ENCODE measurements at regions not wholly inside any gene's neighbourhood (a gene's known extent, or its start where the extent isn't known, plus 50 kb on each side); places are given as distances from the start of the nearest gene placed in this dataset.

DNA sequence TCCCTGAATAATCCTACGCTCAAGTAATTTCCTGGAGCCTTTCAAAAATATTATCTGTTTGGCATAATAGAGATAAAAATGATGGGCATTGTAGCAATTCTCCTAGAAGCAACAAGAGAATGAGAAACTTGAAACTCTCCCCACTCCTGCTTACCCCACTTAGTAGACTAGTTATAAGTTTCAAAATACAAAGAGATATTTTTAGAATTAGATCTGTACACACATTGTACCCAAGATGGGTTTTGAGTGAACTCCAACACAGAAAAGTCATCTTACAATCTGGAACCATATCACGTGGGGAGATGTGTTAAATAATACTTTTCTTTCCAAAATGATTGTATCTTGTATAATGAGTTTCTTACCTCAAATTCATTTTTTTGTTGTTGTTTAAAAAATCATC lies 484.9 kb downstream of the LPIN1 start:
- Histone ChIP-seq H3K27ac (no peak overlapping the region), H3K4me1 (no peaks in the 10 kb centered on the region), H3K4me3 (no peak overlapping the region), H3K36me3 (replicated peaks in 1 of 2; ENCODE audit: insufficient read depth in 1 of 2, low read depth in 2 of 2) (no peaks in the 10 kb centered on the region), H3K9me3 (no peaks in the 10 kb centered on the region), H3K27me3 (no peaks in the 10 kb centered on the region)
- TF ChIP-seq CTCF (IDR thresholded peaks at IDR 0.05) (no peak), POLR2A (IDR thresholded peaks at IDR 0.05) (no peak)
- DNase-seq (no peak), ATAC-seq (no peak)
- WGBS, 2 donors: 90 to 96% methylated on average over 2 of the region's 2 CpGs
- intact Hi-C loops (cut with DNase I): no loop called here

DNA sequence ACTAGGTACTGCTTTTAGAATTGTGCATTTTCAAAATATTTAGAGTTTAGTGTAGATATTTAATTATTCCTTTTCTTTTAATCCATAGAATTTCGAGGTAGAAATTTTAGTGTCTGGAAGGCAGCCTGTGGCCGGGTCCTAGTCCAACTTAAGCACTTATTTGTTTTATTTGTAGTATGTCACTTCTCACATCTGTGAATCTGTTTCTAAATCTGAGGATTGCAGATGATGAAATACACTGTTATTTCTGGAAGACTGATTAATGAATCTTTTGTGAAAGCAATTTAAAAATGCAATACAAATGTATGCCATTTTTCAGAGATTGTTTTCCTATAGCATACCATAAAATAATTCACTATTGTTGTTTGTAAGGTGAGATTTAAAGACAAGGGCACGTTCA lies 483.9 kb upstream of the TRIB2 start:
- whole genome bisulfite sequencing, 2 donors: 60 to 61% methylated on average over 3 of the region's 3 CpGs
- no peak for DNase-seq
- TF ChIP-seq POLR2A (IDR thresholded peaks at IDR 0.05): no peak
- TF ChIP-seq CTCF (IDR thresholded peaks at IDR 0.05): no peak
- Histone ChIP-seq H3K36me3 (replicated peaks in 1 of 2; ENCODE audit: insufficient read depth in 1 of 2, low read depth in 2 of 2) (no peaks in the 10 kb centered on the region), H3K9me3 (no peaks in the 10 kb centered on the region), H3K4me3 (no peak overlapping the region), H3K4me1 (no peaks in the 10 kb centered on the region), H3K27me3 (no peaks in the 10 kb centered on the region), H3K27ac (no peak overlapping the region)
- intact Hi-C loops (cut with DNase I): no loop called here
- no peak for ATAC-seq

GRCh38 chr2:12236136-12236844 lies 480.4 kb upstream of the TRIB2 start:
- H3K36me3 ChIP-seq (replicated peaks in 1 of 2; ENCODE audit: insufficient read depth in 1 of 2, low read depth in 2 of 2): no peaks in the 10 kb centered on the region
- no peaks in the 10 kb centered on the region for H3K9me3 ChIP-seq
- H3K27ac ChIP-seq: no peak overlapping the region
- no peak overlapping the region for H3K4me3 ChIP-seq
- intact Hi-C loops (cut with DNase I): no loop called here
- H3K27me3 ChIP-seq: no peaks in the 10 kb centered on the region
- DNase-seq: no peak
- H3K4me1 ChIP-seq: no peaks in the 10 kb centered on the region
- WGBS, 2 donors: 64 to 65% methylated on average over 4 of the region's 4 CpGs
- ATAC-seq: no peak
- TF ChIP-seq CTCF (IDR thresholded peaks at IDR 0.05) (no peak), POLR2A (IDR thresholded peaks at IDR 0.05) (no peak)

- intact Hi-C loops (cut with DNase I): no loop called here
- TF ChIP-seq CTCF (IDR thresholded peaks at IDR 0.05): no peak
- no peak for TF ChIP-seq POLR2A (IDR thresholded peaks at IDR 0.05)
- no peak for DNase-seq
- Histone ChIP-seq H3K4me3 (no peak overlapping the region), H3K27ac (no peak overlapping the region), H3K27me3 (no peaks in the 10 kb centered on the region), H3K36me3 (replicated peaks in 1 of 2; ENCODE audit: insufficient read depth in 1 of 2, low read depth in 2 of 2) (no peaks in the 10 kb centered on the region), H3K4me1 (no peaks in the 10 kb centered on the region), H3K9me3 (no peaks in the 10 kb centered on the region)
- ATAC-seq: no peak
Measured at GRCh38 chr2:12240206-12240605, 476.5 kb upstream of the TRIB2 start.

GRCh38 chr2:12243381-12243780 lies 473.4 kb upstream of the TRIB2 start:
- H3K4me3 ChIP-seq: no peak overlapping the region
- H3K27ac ChIP-seq: no peak overlapping the region
- DNase-seq (no peak), ATAC-seq (no peak)
- H3K4me1 ChIP-seq: no peaks in the 10 kb centered on the region
- no peaks in the 10 kb centered on the region for H3K27me3 ChIP-seq
- TF ChIP-seq POLR2A (IDR thresholded peaks at IDR 0.05) (no peak), CTCF (IDR thresholded peaks at IDR 0.05) (no peak)
- intact Hi-C loops (cut with DNase I): no loop called here
- H3K36me3 ChIP-seq (replicated peaks in 1 of 2; ENCODE audit: insufficient read depth in 1 of 2, low read depth in 2 of 2): no peaks in the 10 kb centered on the region
- no peaks in the 10 kb centered on the region for H3K9me3 ChIP-seq
- 86 to 97% methylated on average over 2 of the region's 2 CpGs for WGBS, 2 donors
